ENCODE measurements at regions not wholly inside any gene's neighbourhood (a gene's known extent, or its start where the extent isn't known, plus 50 kb on each side); places are given as distances from the start of the nearest gene placed in this dataset.

DNA sequence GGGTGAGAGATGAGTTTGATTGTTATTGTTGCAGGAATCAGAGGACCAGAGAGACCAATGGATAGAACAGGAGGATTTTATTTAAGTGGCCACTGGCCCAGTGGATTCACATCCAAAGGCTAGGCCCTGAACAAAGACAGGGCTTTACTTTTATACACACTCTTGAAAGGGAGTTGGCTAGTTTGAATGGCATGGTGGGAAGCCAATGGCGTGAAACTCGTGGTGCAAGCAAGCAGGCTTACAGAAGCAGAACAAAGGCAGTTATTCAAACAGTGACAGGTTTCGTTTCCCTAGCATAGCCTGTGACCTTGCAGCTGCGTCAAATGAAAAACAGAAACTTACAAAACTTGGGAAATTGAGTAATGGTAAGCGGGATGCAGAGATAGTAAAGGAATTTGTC, 110.2 kb upstream of the PRDX4 start:
- TF ChIP-seq CTCF (IDR thresholded peaks at IDR 0.05; ENCODE audit: low read depth, low read length, missing input control) (no peak), YY1 (IDR thresholded peaks at IDR 0.05) (no peak), SP1 (IDR thresholded peaks at IDR 0.05) (no peak), NR2F2 (IDR thresholded peaks at IDR 0.05) (no peak), RXRA (IDR thresholded peaks at IDR 0.05) (no peak)
- TF ChIP-seq, protein P1, sequence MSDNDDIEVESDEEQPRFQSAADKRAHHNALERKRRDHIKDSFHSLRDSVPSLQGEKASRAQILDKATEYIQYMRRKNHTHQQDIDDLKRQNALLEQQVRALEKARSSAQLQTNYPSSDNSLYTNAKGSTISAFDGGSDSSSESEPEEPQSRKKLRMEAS (IDR thresholded peaks at IDR 0.05) = no peak

All from liver (tissue), 3 donors.